Umbilical cord (tissue), 1 donor: ENCODE measurements at regions not wholly inside any gene's neighbourhood (a gene's known extent, or its start where the extent isn't known, plus 50 kb on each side); places are given as distances from the start of the nearest gene placed in this dataset.

ENCODE experiments used
- DNase-seq: peaks from one replicate; pipeline ENCODE4 v3.0.0-alpha.2; 2015; ENCODE audit warnings: low spot score

DNA sequence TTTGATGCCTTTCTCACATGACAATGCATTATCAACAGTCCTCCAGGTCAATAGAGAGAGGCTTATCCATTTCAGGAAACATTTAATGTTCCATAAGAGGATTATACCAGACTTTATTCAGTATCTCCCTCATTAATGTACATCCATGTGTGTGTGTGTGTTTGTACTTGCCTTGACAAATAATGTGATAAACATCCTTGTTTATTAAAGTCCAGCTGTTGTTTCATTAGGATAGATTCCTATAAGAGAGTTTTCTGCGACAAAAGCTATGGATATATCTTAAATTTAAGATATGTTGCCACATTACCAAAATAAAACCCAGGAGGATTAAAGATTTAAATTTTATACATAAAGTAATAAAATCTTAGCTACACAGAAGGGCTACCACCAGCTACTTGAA lies 492.6 kb downstream of the TOX3 start:
- no peak for DNase-seq

DNA sequence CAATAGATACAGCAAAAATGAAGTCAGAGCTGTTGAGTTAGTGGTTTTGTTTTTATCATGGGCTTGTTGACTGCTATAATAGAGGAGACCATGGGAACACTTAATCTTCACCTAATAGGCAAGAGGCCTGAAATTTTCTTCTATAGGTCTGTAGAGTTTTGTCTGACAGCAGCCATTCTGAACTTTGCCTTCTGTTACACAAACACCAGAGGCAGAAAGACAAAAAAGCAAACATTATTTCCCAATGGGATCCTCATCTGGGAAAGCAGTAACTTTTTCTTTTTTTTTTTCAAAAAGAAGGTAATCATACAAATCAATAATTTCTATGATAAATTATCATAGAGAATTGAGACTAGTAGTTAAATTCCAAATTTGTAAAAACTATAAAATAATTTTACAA lies 494.1 kb downstream of the TOX3 start:
- DNase-seq: no peak

DNA sequence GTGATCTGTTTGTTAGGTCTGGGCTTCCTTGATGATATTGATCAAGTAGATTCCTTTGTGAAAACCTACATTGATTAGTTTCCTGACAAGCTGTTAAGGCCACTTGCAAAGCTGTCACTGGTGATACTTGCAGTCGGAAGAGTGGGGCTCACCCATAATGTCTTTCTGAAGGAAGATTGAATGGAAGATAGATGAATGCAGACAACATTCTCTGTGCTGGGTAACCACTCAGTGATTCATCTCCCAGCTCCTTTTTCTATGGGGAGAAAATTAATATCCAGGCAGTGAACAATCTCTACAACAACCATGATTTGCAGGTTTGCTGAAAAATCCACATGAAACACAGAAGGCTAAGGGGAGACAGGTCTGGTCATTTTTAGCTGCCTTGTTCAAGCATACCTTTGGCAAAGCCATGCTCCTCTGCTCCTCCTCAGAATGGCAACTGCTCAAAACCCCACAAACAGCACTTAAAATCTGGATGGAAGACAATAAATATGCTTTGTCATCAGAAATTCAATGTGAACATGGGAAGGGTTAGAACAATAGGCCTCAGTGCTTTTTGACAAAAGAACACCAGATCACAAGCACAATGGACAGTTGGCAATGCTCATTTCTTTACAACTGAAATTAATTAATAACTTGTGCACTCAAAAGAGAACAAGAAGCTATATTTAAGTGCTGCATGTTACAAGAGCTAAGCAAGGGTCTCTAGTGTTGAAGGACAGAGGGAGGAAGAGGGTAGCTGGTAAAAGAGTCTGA lies 495.4 kb downstream of the TOX3 start:
- no peak for DNase-seq

DNA sequence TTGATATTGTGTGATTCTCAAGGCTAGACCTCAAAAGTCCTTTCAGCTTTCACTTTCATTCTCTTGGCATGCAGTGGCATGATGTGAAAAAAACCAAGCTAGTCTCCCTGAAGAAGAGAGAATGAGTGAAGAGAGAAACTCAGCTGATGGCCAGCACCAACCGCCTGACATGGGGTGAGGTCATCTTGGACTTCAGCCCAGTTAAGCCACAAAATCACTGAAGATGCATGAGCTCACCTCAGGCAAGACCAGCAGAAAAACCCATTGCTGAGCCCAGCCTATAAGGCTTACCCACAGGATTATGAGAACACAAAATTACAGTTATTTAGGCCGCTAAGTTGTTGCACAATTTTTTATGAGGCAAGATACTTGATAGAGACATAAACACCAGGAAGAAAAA lies 496.5 kb downstream of the TOX3 start:
- DNase-seq: no peak

DNA sequence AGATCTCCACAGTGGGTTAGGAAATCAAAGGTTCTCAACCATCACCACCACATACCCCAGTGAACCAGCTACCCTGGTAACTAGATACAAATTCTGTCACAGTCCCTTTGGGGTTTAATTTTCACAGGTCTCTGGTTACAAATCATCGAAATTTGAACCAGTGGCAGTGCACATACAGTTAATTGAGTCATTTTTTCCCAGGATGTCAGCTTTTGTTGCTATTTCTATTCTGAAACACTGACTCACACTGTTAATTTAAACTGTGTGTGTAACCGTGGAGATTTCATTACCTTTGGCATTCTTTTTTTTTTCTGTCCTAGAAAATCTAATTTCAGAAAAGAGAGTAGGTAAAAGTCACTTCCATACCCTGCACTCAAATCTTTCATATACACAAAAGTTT lies 511.5 kb downstream of the TOX3 start:
- no peak for DNase-seq

DNA sequence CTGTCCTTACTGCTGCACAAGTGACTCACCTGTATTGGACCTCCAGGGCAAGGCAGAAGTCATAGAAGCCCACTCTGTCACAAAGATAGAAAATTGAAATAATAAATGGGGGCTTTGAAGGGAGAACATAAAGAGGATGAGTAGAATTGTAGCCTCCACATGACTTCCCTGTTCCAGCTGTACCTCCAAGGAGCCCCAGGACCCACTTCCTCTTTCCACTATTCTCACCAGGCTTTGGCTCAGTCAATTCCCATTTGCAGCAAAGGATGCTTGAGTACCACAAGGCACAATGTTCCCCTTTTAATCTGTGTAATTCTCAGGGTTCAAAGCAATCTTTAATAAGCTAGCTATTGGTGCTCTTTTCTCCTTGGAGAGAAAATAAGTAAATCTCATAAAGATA lies 512.1 kb downstream of the TOX3 start:
- DNase-seq: no peak

DNA sequence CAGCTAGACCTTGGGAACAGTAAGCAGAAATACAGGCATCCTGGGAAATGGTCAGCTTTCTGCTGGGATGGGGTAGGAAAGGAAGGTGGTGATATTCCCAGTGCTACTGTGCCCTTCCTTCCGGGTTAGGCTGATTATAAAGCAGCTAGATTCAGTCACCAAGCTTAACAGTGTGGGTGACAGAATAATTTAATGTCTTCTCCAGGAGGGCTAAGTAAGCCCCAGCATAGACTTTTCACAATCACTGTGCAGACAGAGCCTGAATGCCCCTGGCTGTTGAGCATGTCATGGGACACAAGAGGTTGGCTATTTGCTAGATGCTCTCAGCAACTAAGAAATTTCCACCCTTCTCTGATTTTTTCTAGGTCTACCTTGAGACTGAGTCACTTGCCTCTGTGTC lies 513.0 kb downstream of the TOX3 start:
- DNase-seq: no peak

DNA sequence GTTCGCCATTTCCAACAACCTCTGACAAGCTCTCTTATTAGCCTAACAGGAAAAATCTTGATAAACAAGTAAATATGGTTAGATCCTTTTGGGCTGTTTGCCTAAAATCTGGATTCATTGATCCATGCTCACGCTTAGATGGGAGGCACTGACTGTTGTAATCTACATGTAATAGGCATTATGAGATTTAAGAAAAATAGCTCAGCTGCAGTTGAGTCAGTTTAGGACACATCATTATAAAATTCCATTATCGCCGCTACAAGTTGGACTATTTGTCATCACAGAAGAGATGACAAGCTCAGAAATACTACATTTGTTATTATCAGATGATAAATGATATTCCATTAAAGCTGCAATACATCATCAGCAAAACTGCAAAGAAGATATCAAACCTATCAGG lies 524.0 kb downstream of the TOX3 start:
- DNase-seq: no peak

DNA sequence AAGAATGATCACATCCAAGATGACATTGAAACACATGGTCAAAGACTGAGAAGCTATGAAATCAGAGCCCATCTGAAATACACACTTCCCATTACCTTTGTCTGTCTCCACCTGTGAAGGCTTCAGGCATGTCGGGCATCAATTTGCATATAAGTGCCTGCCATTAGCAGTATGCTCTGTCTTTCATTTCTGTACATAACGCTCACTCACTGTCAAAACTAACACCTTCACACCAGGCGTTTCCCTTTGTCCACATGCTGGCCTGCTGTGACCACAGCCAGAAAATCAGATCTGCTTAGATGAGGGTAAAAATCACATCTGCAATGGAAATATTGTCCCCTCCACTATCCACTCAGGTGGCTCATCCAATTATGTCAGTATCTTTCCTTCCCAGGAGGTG lies 524.8 kb downstream of the TOX3 start:
- DNase-seq: no peak

DNA sequence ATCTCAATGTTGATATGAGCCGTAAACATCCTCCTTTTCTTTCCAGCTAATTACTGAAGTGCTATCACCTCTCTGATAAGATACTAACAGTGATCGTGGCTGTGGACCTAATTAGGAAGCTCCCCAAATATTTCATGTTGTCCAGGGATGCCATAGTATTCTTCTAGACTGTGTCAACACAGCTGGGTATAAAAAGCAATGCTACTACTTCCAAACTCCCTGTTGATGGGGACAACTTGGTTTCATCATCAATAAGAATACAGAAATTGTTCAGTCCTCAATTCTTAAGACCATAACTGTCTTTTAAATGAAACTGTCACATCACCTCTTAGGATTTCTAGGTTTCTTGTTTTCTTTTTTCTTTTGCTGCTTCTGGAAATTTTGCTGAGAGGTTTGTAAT lies 530.6 kb downstream of the TOX3 start:
- DNase-seq: no peak

DNA sequence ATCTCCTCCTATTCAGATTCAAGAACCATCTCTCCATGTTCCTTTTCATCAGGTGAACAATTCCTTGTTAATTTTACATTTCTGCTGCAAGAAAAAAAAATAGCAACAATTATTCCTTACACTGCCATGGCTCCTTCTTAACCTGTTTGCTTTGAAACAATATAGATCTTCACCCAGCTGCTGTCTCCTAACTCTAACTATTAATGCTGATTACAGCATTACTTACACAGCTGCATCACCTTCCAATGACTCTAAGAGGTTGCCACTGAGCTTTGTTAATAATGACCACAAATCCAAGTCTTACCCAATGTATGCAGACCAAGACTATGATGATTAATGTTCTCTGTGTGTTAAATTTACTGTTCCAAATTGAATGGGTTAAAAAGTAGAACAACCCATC lies 541.4 kb downstream of the TOX3 start:
- DNase-seq: no peak

DNA sequence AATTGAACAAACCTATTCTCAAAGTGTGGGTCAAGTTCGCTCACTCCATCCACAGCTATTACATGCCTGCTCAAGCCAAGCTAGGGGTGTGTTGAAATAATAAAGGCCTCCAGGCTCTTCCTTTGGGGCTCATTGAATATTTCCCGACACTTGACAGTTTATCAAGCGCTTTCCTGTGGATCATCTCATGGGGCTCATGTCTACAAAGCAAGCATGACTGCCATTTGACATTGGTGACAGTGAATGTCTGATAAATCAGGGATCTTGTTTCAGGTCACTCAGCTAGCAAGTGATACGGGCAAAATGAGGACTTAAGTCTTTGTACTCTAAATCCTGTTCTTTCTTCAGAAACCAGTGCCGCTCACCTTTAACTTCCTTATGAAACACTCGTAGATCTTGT lies 542.6 kb downstream of the TOX3 start:
- no peak for DNase-seq

DNA sequence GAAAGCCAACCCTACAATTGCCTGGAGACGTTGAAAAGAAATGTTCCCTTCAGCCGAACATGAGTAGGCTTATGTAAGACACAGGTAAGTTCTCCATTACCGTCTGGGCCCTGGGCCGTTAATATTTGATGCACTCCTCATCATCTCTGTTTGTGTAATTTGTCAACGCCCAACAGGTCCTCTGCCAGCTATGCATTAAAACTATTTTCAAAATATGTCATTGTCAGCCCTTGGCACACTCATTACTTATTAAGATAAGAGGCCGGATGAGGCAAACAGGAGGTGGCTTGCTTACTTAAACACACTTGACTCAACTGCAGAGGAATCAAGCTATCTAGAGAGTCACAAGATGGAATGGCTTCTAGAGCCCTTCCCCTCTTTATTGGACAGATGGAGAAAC lies 544.9 kb downstream of the TOX3 start:
- no peak for DNase-seq

DNA sequence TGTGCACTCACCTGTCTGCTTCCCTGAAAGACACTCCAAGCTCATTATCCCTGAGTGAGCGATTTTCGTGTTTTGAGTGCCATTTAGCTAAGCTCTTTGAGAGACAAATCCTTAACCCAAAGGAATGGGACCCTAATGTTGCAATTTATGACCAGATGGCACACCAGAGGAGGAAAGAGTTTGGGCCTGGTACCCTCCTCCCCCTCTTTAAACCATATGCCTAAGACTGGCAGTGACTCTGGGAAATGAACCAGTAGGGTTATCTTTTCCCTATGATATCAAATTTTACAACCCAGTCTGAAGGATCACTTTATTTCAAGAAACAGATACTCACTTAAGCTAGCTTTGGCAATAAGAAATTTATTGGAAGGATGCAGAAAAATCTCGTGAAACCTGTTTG lies 550.4 kb downstream of the TOX3 start:
- DNase-seq: no peak

DNA sequence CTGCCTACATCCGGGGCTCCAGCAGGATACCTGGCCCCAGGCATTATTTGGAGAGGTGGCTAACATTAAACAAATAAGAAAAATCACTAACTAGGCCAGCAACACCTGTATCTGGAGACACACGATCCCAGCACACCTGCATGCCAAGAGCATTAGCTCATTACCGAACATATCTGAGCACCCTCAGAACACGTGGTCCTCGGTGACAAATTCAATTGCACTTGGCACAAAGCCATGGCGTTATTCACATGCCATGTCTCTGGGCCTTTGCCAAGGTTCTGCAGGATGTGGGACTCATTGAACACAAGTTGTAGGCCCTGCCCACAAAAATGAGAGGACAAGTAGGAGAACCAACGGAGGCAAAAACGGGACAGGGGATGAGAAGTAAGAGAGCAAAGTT lies 552.3 kb downstream of the TOX3 start:
- peak; percentile 80 for DNase-seq

DNA sequence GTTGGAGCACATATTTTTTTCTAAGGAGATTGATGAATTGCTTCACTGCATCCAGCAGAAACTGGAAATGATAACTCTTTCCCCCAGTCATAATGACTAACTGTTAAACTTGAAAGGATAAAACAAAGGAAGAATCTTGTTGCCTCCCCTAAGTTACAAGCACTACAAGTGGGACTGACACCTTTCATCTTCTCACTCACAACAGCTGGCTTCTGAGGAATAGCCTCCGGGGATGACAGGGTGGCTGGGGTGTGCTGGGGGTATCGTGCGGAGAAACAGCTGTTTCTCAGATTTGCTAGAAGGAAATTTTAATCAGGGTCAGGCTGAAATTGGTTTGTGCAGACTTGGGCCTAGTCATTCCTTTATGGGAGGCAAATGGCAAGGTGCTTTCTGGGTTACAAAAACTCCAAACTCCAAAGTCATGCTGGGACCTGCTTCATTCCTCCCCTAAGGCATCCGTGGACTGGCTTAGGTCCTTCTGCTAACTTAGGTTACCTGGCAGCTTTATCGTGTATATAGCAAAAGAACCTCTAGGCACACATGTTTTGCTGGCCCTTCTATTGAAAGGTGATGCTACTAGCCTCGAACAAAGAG lies 557.2 kb downstream of the TOX3 start:
- peak; percentile 30 for DNase-seq

DNA sequence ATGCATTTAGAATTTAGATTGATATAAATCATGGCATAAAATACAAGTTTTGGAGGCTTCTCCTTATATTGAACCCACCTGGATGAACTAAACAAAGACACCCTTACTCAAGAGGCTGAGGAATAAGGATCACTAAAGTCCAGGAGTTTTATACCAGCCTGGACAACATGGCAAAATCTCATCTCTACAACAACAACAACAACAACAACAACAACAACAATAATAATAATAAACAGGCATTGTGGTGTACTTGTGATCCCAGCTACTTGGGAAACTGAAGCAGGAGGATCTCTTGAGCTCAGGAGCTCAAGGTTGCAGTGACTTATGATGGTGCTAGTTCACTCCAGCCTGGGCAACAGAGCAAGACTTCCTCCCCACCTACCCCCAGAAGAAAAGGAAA lies 558.0 kb downstream of the TOX3 start:
- no peak for DNase-seq

DNA sequence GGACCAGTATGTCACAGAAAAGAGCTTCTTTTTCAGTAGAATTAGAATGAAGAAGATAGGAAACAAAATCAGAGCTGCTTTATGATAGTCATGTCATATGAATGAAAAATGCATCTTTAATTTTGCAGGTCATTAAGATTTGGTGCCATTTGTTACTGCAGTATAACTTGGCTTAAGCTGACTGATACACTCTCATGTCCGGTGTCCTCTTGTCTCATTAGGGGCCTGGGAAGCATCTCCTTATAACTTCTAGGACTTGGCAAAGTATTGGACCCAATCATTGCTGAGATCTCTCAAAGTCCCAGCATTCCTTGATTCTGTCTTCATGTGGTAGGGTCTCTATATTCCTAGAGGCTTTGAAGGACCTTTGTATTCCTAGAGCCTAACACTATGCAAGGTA lies 559.4 kb downstream of the TOX3 start:
- DNase-seq: no peak

DNA sequence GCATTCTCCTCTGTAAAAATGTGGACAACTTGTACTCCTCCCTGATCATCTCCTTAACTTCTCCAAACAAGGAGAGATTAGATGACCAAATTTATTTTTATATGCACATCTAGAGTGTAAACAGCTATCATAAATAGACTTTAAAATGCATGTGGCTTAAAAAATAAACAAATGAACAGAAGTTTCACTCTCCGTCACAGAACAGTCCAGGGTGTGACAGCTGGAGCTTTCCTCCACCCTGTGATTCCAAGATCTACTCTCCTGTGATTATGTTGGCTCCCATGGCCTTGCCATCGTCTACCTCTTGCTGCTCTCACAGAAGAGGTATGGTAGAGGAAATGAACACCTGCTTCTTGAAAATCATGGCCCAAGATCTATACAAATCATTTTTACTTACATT lies 560.2 kb downstream of the TOX3 start:
- DNase-seq: no peak

DNA sequence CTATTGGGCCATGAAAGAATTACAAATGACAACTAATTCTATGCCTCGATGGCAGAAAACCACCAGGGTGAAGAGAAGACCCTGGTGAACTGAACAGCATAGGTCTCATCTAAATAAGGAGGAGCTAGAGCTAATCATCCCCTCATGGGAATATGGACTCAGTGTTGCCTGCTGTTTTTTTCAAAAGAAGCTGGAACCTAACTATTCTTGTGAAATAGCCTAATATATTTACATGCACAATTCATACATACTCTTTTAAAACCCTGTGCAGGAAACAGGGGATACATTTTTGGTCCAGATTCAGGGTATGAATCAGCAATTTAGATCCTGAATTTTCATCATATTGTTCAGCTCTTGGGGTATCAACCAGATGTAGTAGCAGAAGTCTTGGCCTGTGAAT lies 560.6 kb downstream of the TOX3 start:
- DNase-seq: no peak

DNA sequence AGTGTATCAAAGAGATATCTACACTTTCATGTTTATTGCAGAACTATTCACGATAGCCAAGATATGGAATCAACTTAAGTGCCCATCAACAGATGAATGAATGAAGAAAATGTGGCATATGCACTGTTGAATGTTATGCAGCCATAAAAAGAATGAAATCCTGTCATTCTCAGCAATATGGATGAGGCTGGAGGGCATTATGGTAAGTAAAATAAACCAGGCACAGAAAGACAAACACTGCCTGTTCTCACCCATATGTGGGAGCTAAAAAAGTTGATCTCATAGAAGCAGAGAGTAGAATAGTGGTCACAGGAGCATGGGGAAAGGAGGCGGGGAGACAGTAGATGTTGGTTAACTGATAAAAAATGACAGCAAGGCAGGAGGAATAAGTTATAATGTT lies 561.8 kb downstream of the TOX3 start:
- no peak for DNase-seq

DNA sequence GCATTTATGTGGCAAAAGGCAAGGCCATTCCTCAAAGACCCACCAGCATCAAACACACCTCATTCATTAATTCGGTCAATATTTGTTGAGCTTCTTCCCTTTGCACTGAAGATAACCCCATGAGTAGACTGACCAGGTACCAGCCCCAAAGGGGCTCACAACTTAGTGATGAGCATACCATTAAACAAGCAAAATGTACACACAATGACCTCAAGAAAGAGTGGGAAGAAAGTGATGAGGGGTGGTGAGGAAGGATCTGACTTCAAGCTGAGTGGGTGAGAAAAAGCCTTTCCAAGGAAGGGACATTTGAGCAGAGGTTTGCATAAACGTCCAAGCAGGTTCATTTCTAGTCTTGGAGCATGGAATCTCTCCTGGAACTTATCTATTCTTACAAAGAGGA lies 562.5 kb downstream of the TOX3 start:
- DNase-seq: no peak

DNA sequence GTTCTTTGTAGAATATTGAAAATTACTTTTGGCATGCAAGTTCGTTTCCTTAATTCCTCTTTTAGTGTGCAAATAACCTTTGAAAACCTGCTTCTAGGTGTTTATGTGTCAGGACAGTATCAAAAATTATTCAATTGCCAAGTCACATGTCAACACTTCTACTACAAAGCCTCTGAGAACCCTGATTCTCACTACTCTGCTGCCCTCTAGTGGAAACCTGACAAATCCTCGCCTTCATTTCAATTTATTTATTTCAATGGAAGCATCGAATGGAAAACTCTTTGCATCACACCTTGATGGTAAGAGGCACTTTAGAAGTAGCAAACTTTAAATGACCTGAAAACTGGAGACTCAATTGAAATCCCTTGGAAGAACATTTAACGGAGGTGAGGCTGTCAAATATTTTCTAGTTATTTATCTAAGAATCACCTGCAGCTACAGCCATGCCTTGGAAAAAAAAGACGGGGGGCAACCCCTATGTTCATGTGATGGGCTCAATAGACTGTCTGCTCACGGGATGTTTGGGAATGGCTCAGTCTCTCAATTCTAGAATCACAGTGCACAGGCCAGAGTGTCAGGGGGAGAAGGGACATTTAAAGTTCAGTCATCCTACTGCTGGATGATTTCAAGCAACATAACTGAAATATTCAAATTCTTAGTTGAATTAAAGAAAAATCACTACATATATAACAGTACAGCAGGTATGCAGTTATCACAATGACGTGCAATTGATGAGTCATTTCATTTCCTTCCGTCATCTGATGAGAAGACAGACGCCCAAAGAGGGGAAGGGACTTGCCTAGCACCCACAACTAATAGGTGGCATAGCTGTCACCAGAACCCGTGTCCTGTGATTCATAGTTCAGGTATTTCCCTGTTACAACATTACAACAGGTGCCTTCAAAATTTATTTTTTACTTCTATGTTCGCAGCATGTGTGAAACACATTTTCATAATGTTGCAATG lies 563.9 kb downstream of the TOX3 start:
- DNase-seq: peak; percentile 74
